IPS DF 4.7 (cell line): ENCODE measurements at regions not wholly inside any gene's neighbourhood (a gene's known extent, or its start where the extent isn't known, plus 50 kb on each side); places are given as distances from the start of the nearest gene placed in this dataset.

Source experiments
- DNase-seq: peaks from one replicate; pipeline ENCODE4 v3.0.0-alpha.2; 2013; ENCODE audit warnings: low spot score; ENCODE audit errors: extremely low read depth

GRCh38 chr14:26008290-26008689 is 589.5 kb downstream of the NOVA1 start:
- peak; percentile 30 for DNase-seq

GRCh38 chr14:26004342-26004741 is 593.5 kb downstream of the NOVA1 start:
- no peak for DNase-seq

GRCh38 chr14:25993830-25994229 is 604.0 kb downstream of the NOVA1 start:
- no peak for DNase-seq

GRCh38 chr14:25988536-25988935 is 609.3 kb downstream of the NOVA1 start:
- no peak for DNase-seq

DNA sequence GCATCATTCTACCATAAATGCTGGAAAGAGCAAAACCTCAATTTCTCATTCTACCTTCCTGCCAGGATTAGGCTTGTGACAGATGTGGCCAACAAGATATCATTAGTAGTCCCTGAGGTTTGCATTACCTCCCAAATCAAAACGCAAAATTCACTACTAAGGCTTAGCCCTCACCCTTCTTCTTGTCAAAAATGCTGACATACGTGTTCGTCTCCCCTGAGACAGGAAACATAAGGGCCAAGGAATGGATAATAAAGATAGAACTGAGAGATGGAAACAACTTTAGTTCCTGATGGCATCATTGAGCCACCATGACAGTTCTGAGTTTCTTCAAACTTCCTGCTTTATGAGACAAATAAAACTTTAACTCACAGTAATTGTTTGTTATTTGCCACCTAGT is 642.1 kb downstream of the NOVA1 start:
- DNase-seq: no peak

- DNase-seq: no peak
These were observed 644.2 kb downstream of the NOVA1 start for GRCh38 chr14:25953532-25954139.

- no peak for DNase-seq
These were observed 652.1 kb downstream of the NOVA1 start for GRCh38 chr14:25945746-25946145.

- no peak for DNase-seq
These were observed 653.8 kb downstream of the NOVA1 start for GRCh38 chr14:25944020-25944419.

- DNase-seq: no peak
These were observed 654.5 kb downstream of the NOVA1 start for GRCh38 chr14:25943329-25943728.

GRCh38 chr14:25942090-25942489 is 655.7 kb downstream of the NOVA1 start:
- DNase-seq: no peak

GRCh38 chr14:25933731-25934130 is 664.1 kb downstream of the NOVA1 start:
- DNase-seq: no peak

- DNase-seq: no peak
These were observed 667.8 kb downstream of the NOVA1 start for GRCh38 chr14:25929881-25930615.

- DNase-seq: no peak
These were observed 686.0 kb downstream of the NOVA1 start for GRCh38 chr14:25911831-25912230.

GRCh38 chr14:25909045-25909747 is 688.6 kb downstream of the NOVA1 start:
- no peak for DNase-seq

GRCh38 chr14:25908277-25909044 is 689.4 kb downstream of the NOVA1 start:
- no peak for DNase-seq

- DNase-seq: no peak
These were observed 693.4 kb downstream of the NOVA1 start for GRCh38 chr14:25904446-25904845.

GRCh38 chr14:25899197-25899596 is 698.6 kb downstream of the NOVA1 start:
- no peak for DNase-seq

- no peak for DNase-seq
These were observed 701.1 kb downstream of the NOVA1 start for GRCh38 chr14:25896777-25897176.

- DNase-seq: no peak
These were observed 702.1 kb downstream of the NOVA1 start for GRCh38 chr14:25895740-25896139.

DNA sequence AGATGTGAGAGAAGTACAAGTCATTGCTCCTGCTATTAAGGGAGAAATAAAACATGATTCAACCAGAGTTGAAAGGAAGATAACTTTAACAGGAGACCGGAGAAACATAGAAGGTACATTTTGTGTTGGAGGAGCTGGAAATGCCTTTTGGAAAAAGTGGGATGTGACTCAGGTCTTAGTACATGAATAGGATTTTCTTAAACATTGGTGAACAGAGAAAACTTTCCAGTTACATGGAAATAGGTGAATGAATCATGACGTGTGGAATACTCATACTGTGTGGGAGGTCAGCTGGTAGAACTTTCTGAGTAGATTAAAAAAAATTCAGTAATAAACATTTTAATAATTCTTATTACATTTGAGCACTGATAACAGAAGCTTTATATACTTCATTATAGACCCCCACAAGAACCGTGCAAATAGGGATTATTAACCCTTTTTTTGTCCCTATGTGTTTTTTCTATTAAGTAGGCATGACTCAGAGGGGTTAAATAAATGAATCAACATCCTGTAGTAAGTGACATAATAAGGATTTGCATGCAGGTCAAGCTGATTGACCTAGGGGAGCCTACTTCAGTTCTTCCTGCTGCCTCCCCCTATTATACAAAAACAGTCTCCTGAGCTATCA is 710.5 kb downstream of the NOVA1 start:
- no peak for DNase-seq

- no peak for DNase-seq
These were observed 713.2 kb downstream of the NOVA1 start for GRCh38 chr14:25884657-25885056.
